Psoas muscle (tissue), 7 donors: ENCODE measurements at regions not wholly inside any gene's neighbourhood (a gene's known extent, or its start where the extent isn't known, plus 50 kb on each side); places are given as distances from the start of the nearest gene placed in this dataset.

Experiments
- ATAC-seq, 4 donors: fragments of 200-7000 bp; cut with Tn5 transposase; one replicate each; pipeline ENCODE4 v1.9.1; 2020; ENCODE audit warnings: moderate library complexity in 3 of 4, mild to moderate bottlenecking in 2 of 4
- DNase-seq, 2 donors: peaks; one replicate each; pipeline ENCODE4 v3.0.0-alpha.2; 2020
- H3K27ac ChIP-seq: fragments of 200-600 bp; one replicate; pipeline ENCODE4 v1.8.0; 2022
- H3K27me3 ChIP-seq, 3 donors: fragments of 200-600 bp in 1 of 3; one replicate each; pipeline versions ENCODE4 v1.6.1 to v1.8.0; 2013 to 2022; ENCODE audit warnings: low read length in 2 of 3, mild to moderate bottlenecking in 2 of 3, moderate library complexity in 1 of 3; ENCODE audit not compliant: insufficient read depth in 3 of 3
- H3K36me3 ChIP-seq, 2 donors: fragments of 200-600 bp in 1 of 2; one replicate each; pipeline versions ENCODE4 v1.6.1 to v1.8.0; 2013 to 2022; ENCODE audit warnings: low read depth in 1 of 2, mild to moderate bottlenecking in 1 of 2, moderate library complexity in 1 of 2; ENCODE audit not compliant: insufficient read depth in 1 of 2
- H3K4me1 ChIP-seq: fragments of 200-600 bp; one replicate; pipeline ENCODE4 v1.8.0; 2022
- H3K4me3 ChIP-seq: fragments of 200-600 bp; one replicate; pipeline ENCODE4 v1.8.0; 2022; ENCODE audit warnings: mild to moderate bottlenecking
- H3K9me3 ChIP-seq: fragments of 200-600 bp; one replicate; pipeline ENCODE4 v1.8.0; 2022
- WGBS, 3 donors: extraction: QIAGEN DNeasy Blood & Tissue Kit; methylation state at CpG; one replicate each; pipeline versions ENCODE4 v1.1.6 to v1.1.7; 2013; 5-methylcytosine and 5-hydroxymethylcytosine counted together
- intact Hi-C, 2 donors: fragments of 100-400 bp; cut with DNase I; formaldehyde crosslinking; loops; one replicate each; pipeline versions ENCODE4 v1.11.0 to v1.14.2; 2022
- TF ChIP-seq, protein P1 (sequence below): fragments of 200-600 bp; IDR thresholded peaks from one replicate; pipeline ENCODE4 v1.8.0; 2022; ENCODE audit warnings: antibody characterized with exemption
- donor health status: healthy with polysubstance abuse.
- donor health status: DM: no; HTN: no; CAD: no; lungs with moderate emphysema.
- donor health status: Bipolar disorder and iron deficiency.
- donor health status: healthy.
- donor health status: DM: yes; HTN: yes; CAD: no.
- donor health status: DM: no; HTN: no; CAD: no.
- donor health status: DM: yes; HTN: yes; CAD: no.

DNA sequence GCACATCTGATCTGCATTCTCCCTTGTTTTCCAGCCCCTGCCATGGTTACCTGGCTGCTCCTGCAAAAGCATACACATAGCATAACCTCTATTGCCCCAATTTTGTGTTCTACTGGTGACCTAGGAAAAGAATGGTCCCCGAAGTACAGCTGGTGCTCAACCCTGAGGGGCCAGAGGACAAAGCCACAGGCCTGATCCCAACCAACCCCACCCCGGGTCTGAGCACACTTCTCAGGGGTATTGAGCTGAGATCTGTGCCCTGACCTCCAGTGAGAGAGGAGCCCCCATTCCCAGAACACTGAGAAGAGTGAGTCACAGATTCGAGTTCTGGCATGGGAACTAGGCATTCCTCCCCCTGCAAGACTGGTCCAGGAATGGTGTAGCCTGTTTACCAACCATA is 465.5 kb upstream of the ACTRT1 start:
- DNase-seq (no peak), ATAC-seq (no peak)
- intact Hi-C loops: no loop called here
- Histone ChIP-seq H3K27ac (no peak overlapping the region), H3K27me3 (no peaks in the 10 kb centered on the region), H3K9me3 (no peaks in the 10 kb centered on the region), H3K4me3 (no peak overlapping the region), H3K4me1 (no peaks in the 10 kb centered on the region), H3K36me3 (no peaks in the 10 kb centered on the region)
- 45 to 65% (median 53%) methylated on average over 2 to 3 of the region's 3 CpGs for WGBS, 3 donors
- TF ChIP-seq, protein P1, sequence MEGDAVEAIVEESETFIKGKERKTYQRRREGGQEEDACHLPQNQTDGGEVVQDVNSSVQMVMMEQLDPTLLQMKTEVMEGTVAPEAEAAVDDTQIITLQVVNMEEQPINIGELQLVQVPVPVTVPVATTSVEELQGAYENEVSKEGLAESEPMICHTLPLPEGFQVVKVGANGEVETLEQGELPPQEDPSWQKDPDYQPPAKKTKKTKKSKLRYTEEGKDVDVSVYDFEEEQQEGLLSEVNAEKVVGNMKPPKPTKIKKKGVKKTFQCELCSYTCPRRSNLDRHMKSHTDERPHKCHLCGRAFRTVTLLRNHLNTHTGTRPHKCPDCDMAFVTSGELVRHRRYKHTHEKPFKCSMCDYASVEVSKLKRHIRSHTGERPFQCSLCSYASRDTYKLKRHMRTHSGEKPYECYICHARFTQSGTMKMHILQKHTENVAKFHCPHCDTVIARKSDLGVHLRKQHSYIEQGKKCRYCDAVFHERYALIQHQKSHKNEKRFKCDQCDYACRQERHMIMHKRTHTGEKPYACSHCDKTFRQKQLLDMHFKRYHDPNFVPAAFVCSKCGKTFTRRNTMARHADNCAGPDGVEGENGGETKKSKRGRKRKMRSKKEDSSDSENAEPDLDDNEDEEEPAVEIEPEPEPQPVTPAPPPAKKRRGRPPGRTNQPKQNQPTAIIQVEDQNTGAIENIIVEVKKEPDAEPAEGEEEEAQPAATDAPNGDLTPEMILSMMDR: no peak

DNA sequence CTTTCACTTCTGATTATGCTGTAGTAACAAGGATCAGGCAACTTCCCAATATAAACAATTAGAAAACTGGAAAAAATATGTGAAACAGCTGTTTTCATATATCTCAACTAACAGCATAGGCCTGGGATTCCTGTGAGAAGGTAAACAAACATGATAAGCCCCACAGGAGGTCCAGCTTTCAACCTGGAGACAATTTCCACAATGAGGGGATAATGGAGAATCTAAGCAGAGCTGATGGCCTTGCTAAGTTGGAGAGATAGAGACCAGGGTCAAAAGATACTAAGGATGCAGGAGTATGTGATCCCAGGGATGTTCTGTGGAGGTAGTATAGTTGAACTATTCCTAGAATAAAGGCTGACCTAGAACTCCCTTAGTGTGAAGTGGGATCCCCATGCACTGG is 452.3 kb upstream of the ACTRT1 start:
- DNase-seq (no peak), ATAC-seq (no peak)
- H3K36me3 ChIP-seq: no peaks in the 10 kb centered on the region
- no peak overlapping the region for H3K4me3 ChIP-seq
- H3K27me3 ChIP-seq: no peaks in the 10 kb centered on the region
- H3K4me1 ChIP-seq: no peaks in the 10 kb centered on the region
- H3K27ac ChIP-seq: no peak overlapping the region
- TF ChIP-seq, protein P1: no peak
- no peaks in the 10 kb centered on the region for H3K9me3 ChIP-seq
- intact Hi-C loops: no loop called here

DNA sequence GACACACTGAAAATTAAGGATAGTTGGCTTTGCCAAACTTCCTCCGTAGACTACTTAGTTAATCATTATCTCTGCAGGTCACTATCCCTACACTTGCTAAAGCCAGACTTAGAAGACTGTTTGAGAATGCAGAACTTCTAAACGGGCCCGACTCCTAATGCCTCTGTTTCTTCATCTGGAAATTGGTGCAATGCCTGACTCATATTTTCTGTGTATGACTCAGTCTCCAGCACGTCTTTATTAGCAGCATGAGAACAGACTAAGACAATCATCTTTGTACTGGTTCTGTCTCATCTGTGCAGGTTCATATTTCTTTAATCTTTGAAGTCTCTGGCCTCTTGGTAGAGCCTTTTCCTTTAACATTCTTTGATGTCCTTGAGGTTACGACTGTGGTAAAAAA is 411.9 kb upstream of the ACTRT1 start:
- H3K27ac ChIP-seq: no peak overlapping the region
- no peak for ATAC-seq
- intact Hi-C loops: no loop called here
- H3K27me3 ChIP-seq: no peaks in the 10 kb centered on the region
- no peaks in the 10 kb centered on the region for H3K4me1 ChIP-seq
- no peak overlapping the region for H3K4me3 ChIP-seq
- DNase-seq: no peak
- TF ChIP-seq, protein P1: no peak
- no peaks in the 10 kb centered on the region for H3K36me3 ChIP-seq
- 78 to 85% (median 85%) methylated on average over 5 of the region's 5 CpGs for WGBS, 3 donors
- H3K9me3 ChIP-seq: no peaks in the 10 kb centered on the region

DNA sequence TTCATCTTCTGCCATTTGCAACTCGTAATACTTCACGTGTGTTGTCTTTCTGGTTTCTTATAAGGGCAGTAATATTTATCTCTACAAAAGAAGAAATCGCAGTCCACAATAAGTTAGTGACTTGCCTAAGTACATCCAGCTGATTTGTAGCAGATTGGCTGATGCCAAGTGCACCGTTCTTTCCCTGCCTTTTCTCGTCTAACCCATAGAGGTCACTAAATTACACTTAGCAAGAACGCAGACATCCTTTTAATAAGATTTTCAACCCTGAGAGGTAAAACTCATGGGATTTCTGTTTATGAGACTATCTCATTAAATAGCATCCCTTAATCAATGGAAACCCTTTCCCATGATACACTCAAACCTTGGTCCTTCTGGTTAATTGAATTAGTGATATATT is 408.6 kb upstream of the ACTRT1 start:
- no peak overlapping the region for H3K27ac ChIP-seq
- no peak overlapping the region for H3K4me3 ChIP-seq
- intact Hi-C loops: no loop called here
- H3K27me3 ChIP-seq: no peaks in the 10 kb centered on the region
- 22 to 41% (median 34%) methylated on average over 6 of the region's 6 CpGs for WGBS, 3 donors
- H3K36me3 ChIP-seq: no peaks in the 10 kb centered on the region
- ATAC-seq (no peak), DNase-seq (no peak)
- H3K9me3 ChIP-seq: no peaks in the 10 kb centered on the region
- TF ChIP-seq, protein P1: no peak
- H3K4me1 ChIP-seq: no peaks in the 10 kb centered on the region

DNA sequence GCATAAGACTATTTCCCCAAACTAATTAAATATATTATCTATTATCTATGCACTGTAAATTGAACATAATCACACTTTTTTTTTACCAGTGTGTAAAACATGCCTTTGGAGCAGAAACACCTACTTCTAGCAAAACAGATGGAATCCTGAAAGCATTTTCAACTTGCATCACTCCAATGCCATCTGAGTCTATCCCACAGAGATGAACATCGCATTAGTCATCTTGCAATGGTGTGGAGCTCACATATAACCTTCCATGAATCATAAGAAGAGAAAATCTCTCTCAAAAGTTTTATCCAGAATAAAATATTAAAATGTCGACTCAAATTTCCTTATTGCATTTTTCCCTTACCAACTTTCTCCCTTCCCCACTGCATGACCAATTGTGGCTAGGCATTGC is 406.7 kb upstream of the ACTRT1 start:
- 67 to 93% (median 81%) methylated on average over 2 of the region's 2 CpGs for WGBS, 3 donors
- no peak for ATAC-seq

More for the DNA sequence above, 406.7 kb upstream of the ACTRT1 start:
- TF ChIP-seq, protein P1: no peak
- H3K27ac ChIP-seq: no peak overlapping the region
- no peak for DNase-seq
- no peaks in the 10 kb centered on the region for H3K9me3 ChIP-seq
- no peaks in the 10 kb centered on the region for H3K4me1 ChIP-seq
- intact Hi-C loops: no loop called here
- no peaks in the 10 kb centered on the region for H3K36me3 ChIP-seq
- no peak overlapping the region for H3K4me3 ChIP-seq
- no peaks in the 10 kb centered on the region for H3K27me3 ChIP-seq
